HepG2 (cell line): ENCODE measurements at regions not wholly inside any gene's neighbourhood (a gene's known extent, or its start where the extent isn't known, plus 50 kb on each side); places are given as distances from the start of the nearest gene placed in this dataset.

Experiments
- ATAC-seq: fragments of 200-7000 bp; cut with Tn5 transposase; 3 replicates; pipeline ENCODE4 v1.9.1; 2020; ENCODE audit warnings: mild to moderate bottlenecking, moderate library complexity
- BruUV-seq: library from RNA; stranded (reverse); fragments of 400-500 nt; replicated peaks from 2 replicates; lab custom pipeline; 2021; lab: Mats Ljungman, UMichigan
- CTCF ChIA-PET: fragments of 300-600 bp; formaldehyde crosslinking; extraction: SDS; loops from one replicate; lab custom pipeline; 2021; ENCODE audit warnings: low total read pairs, inconsistent platforms, low intra/inter-chr PET ratio; lab: Yijun Ruan, JAX
- POLR2A ChIA-PET: fragments of 350-600 bp; sonication (Branson Sonifier 250); formaldehyde crosslinking; loops from one replicate; lab custom pipeline; 2020; ENCODE audit warnings: antibody characterized with exemption, inconsistent platforms; lab: Yijun Ruan, JAX
- DNase-seq: peaks from one replicate; pipeline ENCODE4 v3.0.0-alpha.2; 2015; ENCODE audit warnings: low spot score
- FAIRE-seq: peaks from 3 replicates; lab custom pipeline; 2011; peaks lifted over from hg19 to GRCh38; lab: Jason Lieb, UNC
- H2AFZ ChIP-seq: one replicate; pipeline ENCODE4 v1.6.1; 2011; ENCODE audit warnings: low read length, inconsistent platforms
- H3K27ac ChIP-seq: fragments of 300-600 bp; 3 replicates; pipeline ENCODE4 v1.8.0; 2011; ENCODE audit warnings: mixed run types, mild to moderate bottlenecking, mixed read lengths, low read length, inconsistent platforms; ENCODE audit not compliant: insufficient read depth; ENCODE audit errors: extremely low read length
- H3K27me3 ChIP-seq, 2 experiments: fragments of 200-600 bp in 1 of 2; 2 replicates in 1 of 2; 3 replicates in 1 of 2; pipeline versions ENCODE4 v1.6.0 to v1.8.0; 2011; ENCODE audit warnings: low read length in 2 of 2, mild to moderate bottlenecking in 2 of 2, moderate library complexity in 2 of 2, inconsistent platforms in 1 of 2; ENCODE audit not compliant: insufficient read depth in 2 of 2, control insufficient read depth in 1 of 2
- H3K36me3 ChIP-seq, 2 experiments: fragments of 200-600 bp in 1 of 2; replicated peaks in 1 of 2; 2 replicates in 1 of 2; 3 replicates in 1 of 2; pipeline versions ENCODE4 v1.5.1 to v1.8.0; 2011; ENCODE audit warnings: low read length in 2 of 2, inconsistent platforms in 1 of 2; ENCODE audit not compliant: insufficient read depth in 2 of 2, control insufficient read depth in 1 of 2
- H3K4me1 ChIP-seq: 2 replicates; pipeline ENCODE4 v1.5.1; 2012; ENCODE audit warnings: low read length, inconsistent platforms; ENCODE audit not compliant: insufficient read depth
- H3K4me2 ChIP-seq: 2 replicates; pipeline ENCODE4 v1.6.0; 2011; ENCODE audit warnings: low read depth, low read length, inconsistent platforms
- H3K4me3 ChIP-seq, 3 experiments: fragments of 200-600 bp in 1 of 3; sonication (generic), shearing (Covaris generic) in 1 of 3; replicated peaks in 1 of 3; 2 replicates each; pipeline ENCODE4 v1.5.1; 2011 to 2016; ENCODE audit warnings: low read length in 3 of 3, inconsistent platforms in 2 of 3, low read depth in 2 of 3, mild to moderate bottlenecking in 2 of 3, control low read depth in 1 of 3, mixed read lengths in 1 of 3; ENCODE audit not compliant: insufficient read depth in 1 of 3
- H3K79me2 ChIP-seq: one replicate; pipeline ENCODE4 v1.6.1; 2011; ENCODE audit warnings: low read length, inconsistent platforms; ENCODE audit not compliant: insufficient read depth
- H3K9ac ChIP-seq: 2 replicates; pipeline ENCODE4 v1.6.0; 2011; ENCODE audit warnings: mild to moderate bottlenecking, low read depth, low read length, inconsistent platforms; ENCODE audit not compliant: insufficient read depth
- H3K9me3 ChIP-seq: 2 replicates; pipeline ENCODE4 v1.5.1; 2012; ENCODE audit warnings: mild to moderate bottlenecking, low read length
- H4K20me1 ChIP-seq: 2 replicates; pipeline ENCODE4 v1.6.0; 2011; ENCODE audit warnings: inconsistent platforms, mild to moderate bottlenecking, low read length, moderate library complexity; ENCODE audit not compliant: insufficient read depth
- CSRNP1 ChIP-seq: sonication (generic); formaldehyde crosslinking; IDR thresholded peaks from 2 replicates; pipeline ENCODE4 v1.8.1; 2023; ENCODE audit warnings: mild to moderate bottlenecking, missing genetic modification reagents
- PAF1 ChIP-seq: IDR thresholded peaks from 2 replicates; pipeline ENCODE4 v1.6.1; 2016; ENCODE audit warnings: missing genetic modification reagents, missing compliant biosample characterization
- RBAK ChIP-seq: sonication (generic); formaldehyde crosslinking; IDR thresholded peaks from 2 replicates; pipeline ENCODE4 v1.5.1; 2020; ENCODE audit warnings: mild to moderate bottlenecking, missing genetic modification reagents
- RXRB ChIP-seq: IDR thresholded peaks from 2 replicates; pipeline ENCODE4 v1.6.1; 2016; ENCODE audit warnings: borderline replicate concordance, missing genetic modification reagents, missing compliant biosample characterization
- SETDB1 ChIP-seq: sonication (generic); formaldehyde crosslinking; IDR thresholded peaks from 2 replicates; pipeline ENCODE4 v1.5.1; 2020; ENCODE audit warnings: missing genetic modification reagents, mild to moderate bottlenecking, borderline replicate concordance
- SRSF9 ChIP-seq: fragments of 200-400 bp; formaldehyde crosslinking; IDR thresholded peaks from 2 replicates; pipeline ENCODE4 v1.6.1; 2018; ENCODE audit warnings: borderline replicate concordance, mild to moderate bottlenecking, low read depth, low read length; ENCODE audit not compliant: insufficient read depth, poor library complexity, severe bottlenecking
- ZNF251 ChIP-seq: sonication (generic); formaldehyde crosslinking; IDR thresholded peaks from 2 replicates; pipeline ENCODE4 v1.9.0; 2021; ENCODE audit warnings: mild to moderate bottlenecking, missing genetic modification reagents
- ZNF766 ChIP-seq: sonication (generic); formaldehyde crosslinking; IDR thresholded peaks from 2 replicates; pipeline ENCODE4 v1.5.0; 2020; ENCODE audit warnings: missing genetic modification reagents, borderline replicate concordance
- ZSCAN25 ChIP-seq: sonication (generic); formaldehyde crosslinking; IDR thresholded peaks from 2 replicates; pipeline ENCODE4 v1.8.0; 2022; ENCODE audit warnings: mild to moderate bottlenecking, missing genetic modification reagents
- WGBS: methylation state at CpG from one replicate; pipeline ENCODE4 v1.1.6; 2017; ENCODE audit warnings: low lambda C conversion rate; 5-methylcytosine and 5-hydroxymethylcytosine counted together
- in situ Hi-C: cut with HindIII; loops from 2 replicates; pipeline ENCODE4 v1.10.0; 2017; ENCODE audit warnings: low pct_unique_long_range_greater_than_20kb; ENCODE audit not compliant: extremely low pct_ligation_motif_present
- intact Hi-C: fragments of 100-400 bp; cut with micrococcal nuclease; formaldehyde crosslinking; loops from one replicate; pipeline ENCODE4 v1.10.0; 2022; ENCODE audit not compliant: unreplicated experiment
- TF ChIP-seq, protein P1 (sequence below): sonication (generic); formaldehyde crosslinking; IDR thresholded peaks from 2 replicates; pipeline ENCODE4 v1.8.1; 2022; ENCODE audit warnings: mild to moderate bottlenecking, missing genetic modification reagents

GRCh38 chr6:19150307-19150706, 686.9 kb upstream of the ID4 start:
- Histone ChIP-seq H3K79me2 (no peaks in the 10 kb centered on the region), H3K9me3 (peaks cover 88% of the 10 kb centered on the region), H3K9ac (no peak overlapping the region), H3K4me1 (no peaks in the 10 kb centered on the region), H3K36me3 (no peaks in the 10 kb centered on the region), H3K4me3 (no peak overlapping the region), H4K20me1 (no peaks in the 10 kb centered on the region), H2AFZ (no peak overlapping the region), H3K27ac (no peak overlapping the region), H3K27me3 (no peaks in the 10 kb centered on the region), H3K4me2 (no peak overlapping the region)
- POLR2A ChIA-PET = no interaction called here
- DNase-seq (no peak), FAIRE-seq (no peak), ATAC-seq (no peak)
- intact Hi-C loops = no loop called here
- WGBS = 2% methylated on average over 3 of the region's 3 CpGs
- no peak for TF ChIP-seq ZNF251 (CRISPR knock-in tag)
- TF ChIP-seq, protein P1, sequence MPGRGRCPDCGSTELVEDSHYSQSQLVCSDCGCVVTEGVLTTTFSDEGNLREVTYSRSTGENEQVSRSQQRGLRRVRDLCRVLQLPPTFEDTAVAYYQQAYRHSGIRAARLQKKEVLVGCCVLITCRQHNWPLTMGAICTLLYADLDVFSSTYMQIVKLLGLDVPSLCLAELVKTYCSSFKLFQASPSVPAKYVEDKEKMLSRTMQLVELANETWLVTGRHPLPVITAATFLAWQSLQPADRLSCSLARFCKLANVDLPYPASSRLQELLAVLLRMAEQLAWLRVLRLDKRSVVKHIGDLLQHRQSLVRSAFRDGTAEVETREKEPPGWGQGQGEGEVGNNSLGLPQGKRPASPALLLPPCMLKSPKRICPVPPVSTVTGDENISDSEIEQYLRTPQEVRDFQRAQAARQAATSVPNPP (CRISPR knock-in tag) = no peak
- TF ChIP-seq ZNF766 (CRISPR knock-in tag) = no peak
- no peak for TF ChIP-seq RXRB (CRISPR knock-in tag)
- no peak for TF ChIP-seq SETDB1 (CRISPR knock-in tag)
- TF ChIP-seq RBAK (CRISPR knock-in tag) = no peak
- no peak for TF ChIP-seq SRSF9
- TF ChIP-seq CSRNP1 (CRISPR knock-in tag) = no peak
- TF ChIP-seq PAF1 (CRISPR knock-in tag) = no peak
- TF ChIP-seq ZSCAN25 = no peak
- no TSS peak for BruUV-seq
- CTCF ChIA-PET = no interaction called here
- in situ Hi-C loops = no loop called here
